Thyroid gland (tissue), 4 donors: ENCODE measurements at regions not wholly inside any gene's neighbourhood (a gene's known extent, or its start where the extent isn't known, plus 50 kb on each side); places are given as distances from the start of the nearest gene placed in this dataset.

ENCODE experiments used
- POLR2A ChIP-seq, 2 donors: fragments of 450-650 bp; IDR thresholded peaks; one replicate each; pipeline ENCODE4 v1.6.1; 2017; ENCODE audit warnings: antibody characterized with exemption in 2 of 2, mild to moderate bottlenecking in 2 of 2, moderate library complexity in 1 of 2
- TF ChIP-seq, protein P1 (sequence below), 6 experiments: fragments of 200-600 bp in 3 of 6; fragments of 450-650 bp in 3 of 6; sonication (generic) in 3 of 6; IDR thresholded peaks; one replicate each; pipeline ENCODE4 v1.5.1; 2016 to 2019; ENCODE audit warnings: antibody characterized with exemption in 6 of 6, mild to moderate bottlenecking in 2 of 6, inconsistent platforms in 1 of 6, moderate library complexity in 1 of 6

GRCh38 chr5:154698763-154699162 lies 56.4 kb upstream of the LARP1 start:
- no peak for TF ChIP-seq POLR2A (IDR thresholded peaks at IDR 0.05)
- TF ChIP-seq, protein P1, sequence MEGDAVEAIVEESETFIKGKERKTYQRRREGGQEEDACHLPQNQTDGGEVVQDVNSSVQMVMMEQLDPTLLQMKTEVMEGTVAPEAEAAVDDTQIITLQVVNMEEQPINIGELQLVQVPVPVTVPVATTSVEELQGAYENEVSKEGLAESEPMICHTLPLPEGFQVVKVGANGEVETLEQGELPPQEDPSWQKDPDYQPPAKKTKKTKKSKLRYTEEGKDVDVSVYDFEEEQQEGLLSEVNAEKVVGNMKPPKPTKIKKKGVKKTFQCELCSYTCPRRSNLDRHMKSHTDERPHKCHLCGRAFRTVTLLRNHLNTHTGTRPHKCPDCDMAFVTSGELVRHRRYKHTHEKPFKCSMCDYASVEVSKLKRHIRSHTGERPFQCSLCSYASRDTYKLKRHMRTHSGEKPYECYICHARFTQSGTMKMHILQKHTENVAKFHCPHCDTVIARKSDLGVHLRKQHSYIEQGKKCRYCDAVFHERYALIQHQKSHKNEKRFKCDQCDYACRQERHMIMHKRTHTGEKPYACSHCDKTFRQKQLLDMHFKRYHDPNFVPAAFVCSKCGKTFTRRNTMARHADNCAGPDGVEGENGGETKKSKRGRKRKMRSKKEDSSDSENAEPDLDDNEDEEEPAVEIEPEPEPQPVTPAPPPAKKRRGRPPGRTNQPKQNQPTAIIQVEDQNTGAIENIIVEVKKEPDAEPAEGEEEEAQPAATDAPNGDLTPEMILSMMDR (IDR thresholded peaks at IDR 0.05) = no peak
